Renal pelvis (tissue), 1 donor: ENCODE measurements at regions not wholly inside any gene's neighbourhood (a gene's known extent, or its start where the extent isn't known, plus 50 kb on each side); places are given as distances from the start of the nearest gene placed in this dataset.
A peak's percentile ranks its signal among the peaks of the same experiment; 100 is the strongest.

Experiments
- DNase-seq: peaks from one replicate; pipeline ENCODE4 v3.0.0-alpha.2; 2013

DNA sequence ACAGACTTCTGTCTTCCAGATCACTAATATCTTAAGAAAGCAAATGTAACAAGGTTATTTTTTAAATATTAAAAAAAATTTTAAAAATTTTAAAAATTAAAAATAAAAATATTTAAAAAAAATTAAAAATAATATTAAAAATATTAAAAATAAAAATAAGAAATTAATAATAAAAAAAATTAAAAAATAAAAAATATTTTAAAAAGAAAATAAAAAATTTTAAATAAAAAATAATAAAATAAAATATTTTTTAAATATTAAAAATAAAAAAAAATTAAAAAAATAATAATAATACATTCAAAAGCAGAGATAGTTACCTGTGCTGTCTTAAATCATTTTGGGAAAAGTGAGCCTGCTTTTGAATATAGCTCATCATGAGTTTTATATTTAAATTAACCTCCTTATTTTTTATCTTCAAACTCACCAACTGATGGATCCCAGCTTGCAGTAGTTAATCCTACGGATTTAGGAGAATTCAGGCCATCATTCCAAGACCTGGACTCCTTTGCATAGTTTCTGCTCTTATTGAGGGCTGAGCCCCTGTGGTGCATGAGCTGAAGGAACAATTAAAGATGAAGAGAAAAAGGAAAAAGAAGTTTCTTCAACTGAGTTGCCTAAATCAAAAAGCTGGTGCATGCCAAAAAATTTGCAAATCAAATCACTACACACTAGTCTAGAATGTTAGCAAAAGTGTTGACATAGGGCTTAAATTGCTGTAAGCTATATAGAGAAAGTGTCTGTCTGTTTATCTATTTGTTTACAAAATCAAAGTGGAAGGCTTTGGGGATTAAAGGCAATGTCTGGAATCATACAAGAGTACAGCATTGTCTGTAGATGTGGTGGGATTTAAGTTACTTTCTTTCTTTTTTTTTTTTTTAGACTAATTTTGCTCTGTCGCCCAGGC lies 50.5 kb upstream of the ZNF438 start:
- no peak for DNase-seq

DNA sequence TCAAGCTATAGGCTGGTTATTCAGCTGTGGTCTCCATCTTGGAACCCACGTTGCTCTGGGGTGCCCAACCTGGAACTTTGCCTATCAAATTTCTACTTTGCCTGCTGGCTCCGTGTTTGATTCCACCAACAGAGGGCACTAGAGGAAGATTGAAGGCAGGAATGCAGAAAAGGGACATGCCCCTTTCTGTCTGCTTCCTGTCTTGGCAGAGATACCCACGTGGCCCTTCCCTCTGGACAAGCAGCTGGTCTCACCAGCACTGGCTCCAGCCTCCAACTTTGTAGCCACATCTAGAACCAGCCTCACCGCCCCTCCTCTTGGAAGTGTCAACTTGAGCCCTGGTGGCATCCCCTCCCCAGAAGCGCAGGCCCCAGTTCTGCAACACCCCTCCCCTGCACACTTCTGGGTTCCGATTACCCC lies 52.1 kb upstream of the ZNF438 start:
- DNase-seq = no peak

DNA sequence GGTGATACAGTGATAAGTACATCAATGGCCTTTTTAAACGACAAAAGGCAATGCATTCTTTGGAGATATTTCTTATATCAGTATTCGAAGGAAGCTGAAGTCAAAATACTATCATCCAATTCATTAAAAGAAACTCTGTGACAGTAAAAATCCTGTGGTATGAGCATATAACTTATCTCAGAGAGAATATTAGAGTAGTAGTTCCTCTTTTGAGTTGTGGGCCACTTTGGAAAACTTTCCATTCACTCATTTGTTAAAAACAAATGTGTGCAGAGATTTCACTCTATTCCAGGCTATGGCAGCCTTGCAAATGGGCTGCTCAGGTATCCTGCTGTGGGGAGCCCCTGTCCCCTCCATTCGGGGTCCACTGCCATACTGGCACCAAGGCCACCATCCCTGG lies 55.3 kb upstream of the ZNF438 start:
- no peak for DNase-seq

GRCh38 chr10:31087851-31088250 lies 56.2 kb upstream of the ZNF438 start:
- DNase-seq = no peak

DNA sequence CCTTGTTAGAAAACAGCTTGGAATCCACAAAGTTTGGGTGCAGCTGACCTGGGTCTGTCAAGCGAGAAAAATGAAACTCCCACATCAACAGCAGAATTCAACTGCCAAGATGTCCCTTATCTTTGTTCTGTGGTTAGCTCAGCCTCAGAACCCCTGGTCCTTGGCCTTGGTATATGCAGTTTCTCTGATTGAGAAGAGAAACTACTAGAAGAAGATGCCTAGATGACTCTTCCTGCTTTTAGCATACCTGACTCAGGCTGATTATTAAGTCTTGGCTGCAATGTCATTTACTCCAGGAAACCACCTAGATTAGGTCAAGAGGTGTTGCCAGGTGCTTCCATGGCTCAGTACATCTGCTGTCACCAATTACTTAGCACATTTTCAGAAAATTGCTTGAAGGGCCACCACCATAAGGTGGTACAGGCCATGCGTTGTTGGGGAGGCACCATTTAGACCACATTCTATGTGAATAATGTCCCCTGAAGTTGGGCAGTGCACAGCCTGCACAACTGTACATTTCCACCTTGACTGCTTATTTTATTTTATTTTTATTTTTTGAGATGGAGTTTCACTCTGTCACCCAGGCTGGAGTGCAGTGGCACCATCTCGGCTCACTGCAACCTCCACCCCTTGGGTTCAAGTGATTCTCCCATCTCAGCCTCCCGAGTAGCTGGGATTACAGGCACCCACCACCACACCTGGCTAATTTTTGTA lies 59.4 kb upstream of the ZNF438 start:
- DNase-seq = no peak

GRCh38 chr10:31095677-31096560 lies 64.3 kb upstream of the ZNF438 start:
- DNase-seq = no peak

DNA sequence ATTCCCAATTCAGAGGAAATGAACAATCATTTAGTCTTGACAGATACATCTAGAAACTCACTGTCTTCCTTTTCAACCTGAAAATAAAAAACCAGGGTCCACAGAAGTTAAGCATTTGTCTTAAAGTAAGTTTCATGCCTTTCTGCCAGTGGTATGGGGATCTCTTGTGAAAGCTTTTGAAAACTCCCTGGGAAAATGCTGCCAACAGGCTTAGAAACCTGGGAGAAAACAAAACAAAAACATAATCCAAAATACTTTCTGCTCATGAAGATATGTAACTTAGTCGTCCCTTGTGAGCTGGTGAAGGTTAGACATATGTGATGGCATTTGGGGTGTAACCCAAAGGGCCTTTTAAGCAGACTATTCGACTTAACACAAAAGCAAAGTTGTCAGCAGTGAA lies 66.4 kb upstream of the ZNF438 start:
- DNase-seq = no peak

GRCh38 chr10:31099094-31099493 lies 67.4 kb upstream of the ZNF438 start:
- DNase-seq = no peak

- DNase-seq = peak; percentile 46
These were observed 68.0 kb upstream of the ZNF438 start for GRCh38 chr10:31099664-31100063.

GRCh38 chr10:31100115-31100601 lies 68.5 kb upstream of the ZNF438 start:
- peak; percentile 35 for DNase-seq

- no peak for DNase-seq
These were observed 69.0 kb upstream of the ZNF438 start for GRCh38 chr10:31100662-31101061.

- no peak for DNase-seq
These were observed 69.5 kb upstream of the ZNF438 start for GRCh38 chr10:31101123-31101522.

- no peak for DNase-seq
These were observed 70.8 kb upstream of the ZNF438 start for GRCh38 chr10:31102421-31102820.

- DNase-seq = no peak
These were observed 71.4 kb upstream of the ZNF438 start for GRCh38 chr10:31103112-31103511.

DNA sequence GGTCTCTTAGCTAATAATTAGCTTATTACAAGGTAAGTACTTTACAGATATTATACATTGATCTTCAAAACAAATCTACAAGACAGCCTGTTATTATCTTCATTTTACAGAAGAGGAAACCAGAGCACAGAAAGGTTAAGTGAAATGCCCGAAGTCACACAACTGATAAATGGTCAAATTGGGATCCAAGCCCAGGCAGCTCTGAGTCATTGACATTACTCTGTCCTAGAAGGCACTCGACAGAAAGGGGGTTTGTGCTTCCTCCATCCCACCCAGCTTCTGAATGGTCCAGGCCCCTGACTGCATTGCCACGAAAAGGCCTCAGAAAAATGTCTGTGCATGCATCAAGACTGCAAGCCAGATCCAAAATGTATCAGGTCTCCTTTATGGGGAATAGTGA lies 81.3 kb upstream of the ZNF438 start:
- no peak for DNase-seq

DNA sequence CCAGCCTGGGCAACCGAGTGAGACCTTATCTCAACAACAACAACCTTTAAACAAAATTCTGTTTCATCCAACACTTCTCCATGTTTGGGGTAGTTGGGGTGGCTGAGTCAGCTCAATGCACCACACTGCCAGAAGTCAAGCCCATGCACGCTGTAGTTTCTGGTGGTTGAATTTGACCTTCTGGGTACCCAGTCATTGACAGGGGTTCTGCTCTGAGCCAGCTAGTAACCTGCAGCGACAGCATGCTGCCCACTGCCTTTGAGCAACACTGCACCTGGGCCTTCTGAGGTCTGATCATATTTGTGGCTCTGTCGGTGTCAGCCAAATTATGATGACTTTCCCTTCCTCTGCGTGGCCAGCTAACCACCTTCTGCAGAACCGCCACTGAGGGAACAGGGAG lies 84.6 kb upstream of the ZNF438 start:
- DNase-seq = no peak

- DNase-seq = no peak
These were observed 86.9 kb upstream of the ZNF438 start for GRCh38 chr10:31118556-31118955.

- DNase-seq = no peak
These were observed 88.7 kb upstream of the ZNF438 start for GRCh38 chr10:31120392-31120791.

- no peak for DNase-seq
These were observed 89.5 kb upstream of the ZNF438 start for GRCh38 chr10:31120961-31121685.

GRCh38 chr10:31121757-31122577 lies 90.3 kb upstream of the ZNF438 start:
- DNase-seq = no peak

DNA sequence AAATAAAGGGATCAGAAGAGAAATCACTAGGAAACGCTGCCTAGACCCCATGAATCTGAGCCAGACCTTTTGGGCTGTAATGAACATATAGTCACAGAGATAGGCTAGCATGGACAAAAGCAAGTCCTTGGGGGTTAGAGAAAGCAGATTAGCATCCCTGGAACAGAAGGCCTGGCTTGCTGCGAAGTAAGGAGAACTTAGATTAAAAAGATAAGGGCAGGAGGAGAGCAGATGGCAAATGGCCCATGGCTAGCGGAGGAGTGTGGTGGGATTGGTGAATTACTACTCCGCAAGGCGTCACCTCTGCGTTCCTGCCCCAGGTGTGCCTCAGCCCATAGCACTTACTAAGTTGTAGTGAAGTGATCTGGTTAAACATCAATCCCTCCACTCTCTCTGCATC lies 92.3 kb upstream of the ZNF438 start:
- no peak for DNase-seq
